Right lobe of liver (tissue), 6 donors: ENCODE measurements at regions not wholly inside any gene's neighbourhood (a gene's known extent, or its start where the extent isn't known, plus 50 kb on each side); places are given as distances from the start of the nearest gene placed in this dataset.

Experiments
- ATAC-seq, 4 donors: fragments of 200-7000 bp; cut with Tn5 transposase; one replicate each; pipeline ENCODE4 v1.9.1; 2020; ENCODE audit warnings: mild to moderate bottlenecking in 4 of 4, moderate library complexity in 4 of 4
- DNase-seq, 3 donors: peaks; one replicate each; pipeline ENCODE4 v3.0.0-alpha.2; 2020
- H3K27ac ChIP-seq, 3 donors: fragments of 200-600 bp; one replicate each; pipeline ENCODE4 v1.8.0; 2022
- H3K27me3 ChIP-seq, 2 donors: fragments of 200-600 bp; one replicate each; pipeline ENCODE4 v1.8.0; 2022
- H3K36me3 ChIP-seq, 4 donors: fragments of 200-600 bp; sonication (generic) in 1 of 4; one replicate each; pipeline versions ENCODE4 v1.5.1 to v1.8.0; 2017 to 2022; ENCODE audit warnings: control low read depth in 1 of 4
- H3K4me1 ChIP-seq, 4 donors: fragments of 200-600 bp; sonication (generic) in 1 of 4; one replicate each; pipeline versions ENCODE4 v1.5.1 to v1.8.0; 2017 to 2022; ENCODE audit warnings: control low read depth in 1 of 4
- H3K4me3 ChIP-seq, 3 donors: fragments of 200-600 bp; one replicate each; pipeline ENCODE4 v1.8.0; 2022
- H3K9me3 ChIP-seq, 4 donors: fragments of 200-600 bp; sonication (generic) in 1 of 4; one replicate each; pipeline versions ENCODE4 v1.5.1 to v1.8.0; 2017 to 2022; ENCODE audit warnings: control low read depth in 1 of 4
- POLR2A ChIP-seq: fragments of 450-650 bp; IDR thresholded peaks from one replicate; pipeline ENCODE4 v1.6.1; 2017; ENCODE audit warnings: antibody characterized with exemption, mild to moderate bottlenecking
- whole genome bisulfite sequencing: methylation state at CpG from one replicate; pipeline ENCODE4 v1.1.6; 2018; ENCODE audit warnings: low coverage, low lambda C conversion rate; ENCODE audit not compliant: insufficient coverage; ENCODE audit errors: missing lambda C conversion rate; 5-methylcytosine and 5-hydroxymethylcytosine counted together
- intact Hi-C, 2 donors: fragments of 100-400 bp; cut with DNase I; formaldehyde crosslinking; loops; one replicate each; pipeline versions ENCODE4 v1.11.2 to v1.14.1; 2022
- TF ChIP-seq, protein P1 (sequence below), 4 donors: fragments of 200-600 bp in 3 of 4; fragments of 450-650 bp in 1 of 4; IDR thresholded peaks; one replicate each; pipeline versions ENCODE4 v1.5.1 to v1.8.0; 2016 to 2022; ENCODE audit warnings: antibody characterized with exemption in 4 of 4, mild to moderate bottlenecking in 2 of 4
- donor health status: DM: no; HTN: yes; CAD: no.
- donor health status: DM: no; HTN: no; CAD: no.
- donor health status: DM: no; HTN: no; CAD: no.
- donor health status: DM: no; HTN: yes; CAD: no.
- donor health status: DM: no; HTN: yes; CAD: no.

DNA sequence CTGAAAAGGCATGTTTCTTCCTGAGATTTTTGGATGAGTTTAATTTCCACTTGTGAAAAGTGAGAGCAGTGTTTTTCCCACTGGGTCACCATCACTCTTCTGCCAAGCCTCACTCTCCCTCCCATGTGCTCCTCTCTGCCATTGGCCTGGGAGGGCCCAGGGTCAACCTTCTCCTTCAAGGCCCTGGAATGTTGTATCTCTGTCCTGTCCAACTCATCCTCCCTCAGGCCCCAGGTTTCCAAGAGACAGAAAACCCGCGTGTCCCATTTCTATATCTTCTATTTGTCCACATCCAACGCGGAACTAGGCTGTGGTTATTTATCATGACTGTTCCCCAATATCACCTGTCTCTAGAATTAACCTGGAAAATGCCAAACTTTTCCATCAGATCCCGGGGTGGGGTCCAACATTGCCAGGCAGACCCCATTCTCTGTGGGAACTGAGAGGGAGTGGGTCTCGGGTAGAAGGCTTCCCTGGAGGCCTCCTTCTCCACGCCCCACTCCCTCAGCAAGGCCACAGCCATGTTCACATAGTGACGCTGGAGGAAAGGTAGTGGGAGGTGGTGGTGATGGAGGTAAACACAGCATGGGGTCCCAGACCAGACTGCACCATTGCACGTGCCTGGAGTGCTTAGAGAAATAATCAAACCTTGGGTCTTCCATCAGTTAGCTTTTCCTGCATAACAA, 173.5 kb downstream of the SCP2D1 start:
- Histone ChIP-seq H3K27me3 (no peaks in the 10 kb centered on the region), H3K9me3 (no peaks in the 10 kb centered on the region), H3K36me3 (no peaks in the 10 kb centered on the region), H3K4me1 (peaks cover 0 to 8% (median 0%) of the 10 kb centered on the region in 4 donors), H3K27ac (no peak overlapping the region), H3K4me3 (no peak overlapping the region)
- 75% methylated on average over 7 of the region's 9 CpGs for WGBS
- intact Hi-C loops, result no loop called here
- ATAC-seq (no peak), DNase-seq (no peak)
- TF ChIP-seq POLR2A, result no peak
- TF ChIP-seq, protein P1, sequence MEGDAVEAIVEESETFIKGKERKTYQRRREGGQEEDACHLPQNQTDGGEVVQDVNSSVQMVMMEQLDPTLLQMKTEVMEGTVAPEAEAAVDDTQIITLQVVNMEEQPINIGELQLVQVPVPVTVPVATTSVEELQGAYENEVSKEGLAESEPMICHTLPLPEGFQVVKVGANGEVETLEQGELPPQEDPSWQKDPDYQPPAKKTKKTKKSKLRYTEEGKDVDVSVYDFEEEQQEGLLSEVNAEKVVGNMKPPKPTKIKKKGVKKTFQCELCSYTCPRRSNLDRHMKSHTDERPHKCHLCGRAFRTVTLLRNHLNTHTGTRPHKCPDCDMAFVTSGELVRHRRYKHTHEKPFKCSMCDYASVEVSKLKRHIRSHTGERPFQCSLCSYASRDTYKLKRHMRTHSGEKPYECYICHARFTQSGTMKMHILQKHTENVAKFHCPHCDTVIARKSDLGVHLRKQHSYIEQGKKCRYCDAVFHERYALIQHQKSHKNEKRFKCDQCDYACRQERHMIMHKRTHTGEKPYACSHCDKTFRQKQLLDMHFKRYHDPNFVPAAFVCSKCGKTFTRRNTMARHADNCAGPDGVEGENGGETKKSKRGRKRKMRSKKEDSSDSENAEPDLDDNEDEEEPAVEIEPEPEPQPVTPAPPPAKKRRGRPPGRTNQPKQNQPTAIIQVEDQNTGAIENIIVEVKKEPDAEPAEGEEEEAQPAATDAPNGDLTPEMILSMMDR (IDR thresholded peaks at IDR 0.05), result no peak

DNA sequence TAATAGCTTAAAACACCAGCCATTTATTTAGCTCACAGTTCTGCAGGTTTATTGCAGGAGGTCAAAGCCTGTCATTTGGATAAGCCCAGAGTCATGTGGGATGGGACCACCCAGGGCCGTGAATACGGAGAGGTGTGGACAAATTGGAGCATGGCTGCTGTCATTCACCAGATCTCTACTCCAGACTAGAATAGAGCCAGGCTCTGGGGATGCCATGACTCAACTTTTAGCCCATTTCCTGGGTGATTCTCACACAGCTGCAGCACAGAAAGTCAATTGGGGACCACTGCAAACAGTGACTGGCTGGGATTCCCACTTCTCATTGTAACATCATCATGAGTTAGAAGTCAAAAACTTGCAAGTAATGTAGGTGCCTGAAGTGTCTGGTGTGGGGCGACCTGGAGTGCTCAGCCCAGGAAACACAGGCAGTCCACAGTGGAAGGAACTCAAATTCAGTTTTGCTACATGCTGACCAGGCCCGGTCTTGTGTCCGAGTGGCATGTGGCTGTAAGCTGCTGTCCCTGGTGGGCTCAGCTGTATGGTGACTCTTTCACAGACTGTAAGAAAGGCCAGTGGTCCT, 174.3 kb downstream of the SCP2D1 start:
- TF ChIP-seq, protein P1 (IDR thresholded peaks at IDR 0.05), result no peak
- no peak for TF ChIP-seq POLR2A
- no peak overlapping the region for H3K27ac ChIP-seq
- peaks cover 0 to 4% (median 0%) of the 10 kb centered on the region in 4 donors for H3K4me1 ChIP-seq
- H3K4me3 ChIP-seq, result no peak overlapping the region
- ATAC-seq (no peak), DNase-seq (no peak)
- no peaks in the 10 kb centered on the region for H3K9me3 ChIP-seq
- H3K36me3 ChIP-seq, result no peaks in the 10 kb centered on the region
- 83% methylated on average over 3 of the region's 5 CpGs for WGBS
- intact Hi-C loops, result no loop called here
- no peaks in the 10 kb centered on the region for H3K27me3 ChIP-seq

GRCh38 chr20:18988701-18989100, 175.1 kb downstream of the SCP2D1 start:
- ATAC-seq (no peak), DNase-seq (no peak)
- H3K9me3 ChIP-seq, result no peaks in the 10 kb centered on the region
- H3K27me3 ChIP-seq, result no peaks in the 10 kb centered on the region
- no peaks in the 10 kb centered on the region for H3K36me3 ChIP-seq
- H3K27ac ChIP-seq, result no peak overlapping the region
- WGBS, result 82% methylated on average over 2 of the region's 3 CpGs
- peaks cover 0 to 2% (median 0%) of the 10 kb centered on the region in 4 donors for H3K4me1 ChIP-seq
- TF ChIP-seq, protein P1 (IDR thresholded peaks at IDR 0.05), result no peak
- TF ChIP-seq POLR2A, result no peak
- intact Hi-C loops, result no loop called here
- no peak overlapping the region for H3K4me3 ChIP-seq

- WGBS, result 57% methylated on average over 7 of the region's 10 CpGs
- H3K4me3 ChIP-seq, result no peak overlapping the region
- no peak for ATAC-seq
- no peaks in the 10 kb centered on the region for H3K36me3 ChIP-seq
- H3K4me1 ChIP-seq, result no peaks in the 10 kb centered on the region
- no peak for DNase-seq
- intact Hi-C loops, result no loop called here
- H3K27ac ChIP-seq, result no peak overlapping the region
- H3K9me3 ChIP-seq, result no peaks in the 10 kb centered on the region
- H3K27me3 ChIP-seq, result no peaks in the 10 kb centered on the region
- no peak for TF ChIP-seq POLR2A
- TF ChIP-seq, protein P1 (IDR thresholded peaks at IDR 0.05), result no peak
These were observed 176.3 kb downstream of the SCP2D1 start for GRCh38 chr20:18989736-18990474.
